ENCODE measurements at regions not wholly inside any gene's neighbourhood (a gene's known extent, or its start where the extent isn't known, plus 50 kb on each side); places are given as distances from the start of the nearest gene placed in this dataset.

DNA sequence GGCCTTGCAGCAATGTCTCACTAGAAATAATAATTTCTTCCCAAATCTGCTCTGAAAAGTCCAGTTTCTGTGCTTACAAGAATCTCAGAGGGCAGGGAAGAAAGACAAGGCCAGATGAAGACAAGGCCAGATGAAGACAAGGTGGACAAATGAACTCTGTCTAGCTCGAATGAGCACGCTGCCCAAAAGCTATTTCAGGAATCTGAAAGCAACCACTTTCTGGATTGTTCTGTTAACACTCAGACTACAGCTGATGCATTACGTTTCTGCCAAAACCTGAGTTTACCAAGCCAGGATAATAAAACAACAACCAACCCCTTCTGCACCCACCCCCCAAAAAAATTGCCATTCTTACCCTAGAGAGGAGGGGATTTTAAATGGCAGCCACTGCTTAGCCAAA is 1073.6 kb downstream of the SORCS3 start:
- no peak for FAIRE-seq
- WGBS, 3 donors = 69 to 87% (median 76%) methylated on average over 3 of the region's 3 CpGs
- no peak overlapping the region for H3K27ac ChIP-seq (ENCODE audit: low read depth in 1 of 3, low read length in 2 of 3)
- H3K27me3 ChIP-seq (ENCODE audit: control insufficient read depth in 3 of 3, insufficient read depth in 3 of 3, low read length in 3 of 3) = no peaks in the 10 kb centered on the region
- H3K4me3 ChIP-seq (ENCODE audit: low read depth in 1 of 3, low read length in 3 of 3) = no peak overlapping the region
- H3K36me3 ChIP-seq (ENCODE audit: control insufficient read depth in 3 of 3, insufficient read depth in 2 of 3, low read depth in 1 of 3, low read length in 3 of 3) = no peaks in the 10 kb centered on the region
- H3K4me1 ChIP-seq (ENCODE audit: control insufficient read depth in 3 of 3, insufficient read depth in 2 of 3, low read depth in 1 of 3, low read length in 2 of 3) = peaks cover 0 to 2% (median 0%) of the 10 kb centered on the region in 3 donors
- DNase-seq = no peak
- H3K9me3 ChIP-seq (ENCODE audit: control insufficient read depth in 2 of 2, insufficient read depth in 1 of 2, low read depth in 1 of 2, low read length in 1 of 2) = no peaks in the 10 kb centered on the region

DNA sequence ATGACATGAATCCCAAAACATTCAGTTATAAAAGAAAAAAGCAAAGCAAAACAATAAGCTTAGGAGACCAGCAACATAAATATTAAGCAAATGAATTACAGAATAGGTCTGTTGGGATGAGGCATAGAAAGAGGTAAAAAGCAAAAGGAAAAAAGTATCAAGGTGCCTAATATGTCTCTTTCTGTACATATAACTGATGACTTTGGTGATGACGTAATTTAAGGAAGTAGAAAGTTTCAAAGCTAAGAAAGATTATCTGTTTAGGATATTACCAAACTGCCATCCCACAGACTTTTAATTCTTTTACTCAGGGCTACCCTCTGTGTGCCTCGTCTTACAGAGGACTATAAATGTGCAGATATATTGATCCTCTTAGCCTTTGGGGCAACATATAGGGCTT is 1066.5 kb downstream of the SORCS3 start:
- DNase-seq (no peak), FAIRE-seq (no peak)
- Histone ChIP-seq H3K9me3 (ENCODE audit: control insufficient read depth in 2 of 2, insufficient read depth in 1 of 2, low read depth in 1 of 2, low read length in 1 of 2) (peaks cover 0 to 3% of the 10 kb centered on the region in 2 donors), H3K4me1 (ENCODE audit: control insufficient read depth in 3 of 3, insufficient read depth in 2 of 3, low read depth in 1 of 3, low read length in 2 of 3) (no peaks in the 10 kb centered on the region), H3K27ac (ENCODE audit: low read depth in 1 of 3, low read length in 2 of 3) (no peak overlapping the region), H3K27me3 (ENCODE audit: control insufficient read depth in 3 of 3, insufficient read depth in 3 of 3, low read length in 3 of 3) (no peaks in the 10 kb centered on the region), H3K36me3 (ENCODE audit: control insufficient read depth in 3 of 3, insufficient read depth in 2 of 3, low read depth in 1 of 3, low read length in 3 of 3) (no peaks in the 10 kb centered on the region), H3K4me3 (ENCODE audit: low read depth in 1 of 3, low read length in 3 of 3) (no peak overlapping the region)
- 65 to 86% (median 74%) methylated on average over 2 of the region's 2 CpGs for WGBS, 3 donors

DNA sequence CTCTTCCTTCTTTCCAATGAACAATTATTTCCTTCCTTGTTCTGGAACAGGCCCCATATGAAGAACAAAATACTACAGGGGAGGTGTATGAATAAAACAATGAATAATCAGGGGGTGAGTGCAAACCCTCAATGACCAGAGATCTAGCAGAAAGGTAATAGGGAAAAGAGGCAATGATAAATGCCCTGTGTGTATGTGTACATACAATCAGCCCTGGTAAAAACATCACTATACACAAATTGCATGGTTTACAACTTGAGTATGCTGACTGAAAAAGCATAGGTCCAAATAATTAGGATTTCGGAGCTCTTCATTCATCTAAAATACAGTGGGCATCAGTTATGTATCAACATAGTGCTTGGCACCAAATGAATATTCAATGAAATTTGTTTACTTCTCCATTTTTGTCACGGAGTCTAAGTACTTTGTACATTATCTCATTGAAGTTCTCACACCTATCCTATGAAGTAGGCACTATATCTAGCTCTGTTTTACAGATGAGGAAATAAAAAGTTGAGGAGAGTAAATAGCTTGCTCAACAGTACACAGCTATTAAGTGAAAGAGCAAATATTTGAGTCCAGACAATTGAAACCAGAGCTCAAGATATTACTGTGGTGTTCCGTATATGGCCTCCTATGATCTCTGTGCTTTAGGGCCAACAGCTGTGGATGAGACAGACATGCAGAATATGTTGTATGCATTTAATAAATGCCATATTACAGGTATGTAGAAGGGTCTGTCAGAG is 1065.4 kb downstream of the SORCS3 start:
- no peaks in the 10 kb centered on the region for H3K4me1 ChIP-seq (ENCODE audit: control insufficient read depth in 3 of 3, insufficient read depth in 2 of 3, low read depth in 1 of 3, low read length in 2 of 3)
- DNase-seq = peak; percentile 30 to 46
- no peaks in the 10 kb centered on the region for H3K27me3 ChIP-seq (ENCODE audit: control insufficient read depth in 3 of 3, insufficient read depth in 3 of 3, low read length in 3 of 3)
- 44 to 69% (median 56%) methylated on average over 3 of the region's 3 CpGs for WGBS, 3 donors
- FAIRE-seq = no peak
- peaks cover 0 to 3% of the 10 kb centered on the region in 2 donors for H3K9me3 ChIP-seq (ENCODE audit: control insufficient read depth in 2 of 2, insufficient read depth in 1 of 2, low read depth in 1 of 2, low read length in 1 of 2)
- H3K36me3 ChIP-seq (ENCODE audit: control insufficient read depth in 3 of 3, insufficient read depth in 2 of 3, low read depth in 1 of 3, low read length in 3 of 3) = no peaks in the 10 kb centered on the region
- H3K27ac ChIP-seq (ENCODE audit: low read depth in 1 of 3, low read length in 2 of 3) = no peak overlapping the region
- no peak overlapping the region for H3K4me3 ChIP-seq (ENCODE audit: low read depth in 1 of 3, low read length in 3 of 3)

DNA sequence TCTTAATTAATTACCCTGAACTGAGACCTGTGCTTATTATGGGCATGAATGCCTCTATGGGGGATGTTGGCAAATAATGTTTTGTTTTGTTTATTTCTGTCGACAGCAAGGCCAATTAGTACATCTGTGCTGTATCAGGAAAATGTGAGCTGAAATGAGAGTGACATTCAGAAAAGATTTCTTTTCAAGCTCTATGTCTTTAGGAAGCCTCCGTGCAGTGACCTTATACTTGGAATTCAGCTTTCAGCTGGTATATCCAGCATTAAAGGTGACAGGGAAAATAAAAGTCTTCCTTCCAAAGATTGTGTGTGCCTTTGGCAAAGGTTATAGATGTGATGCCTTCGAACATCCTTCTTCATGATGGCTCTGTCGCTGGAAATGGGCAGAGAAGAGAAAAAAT is 1061.1 kb downstream of the SORCS3 start:
- 68 to 92% (median 73%) methylated on average over 4 of the region's 4 CpGs for WGBS, 3 donors
- H3K27ac ChIP-seq (ENCODE audit: low read depth in 1 of 3, low read length in 2 of 3) = no peak overlapping the region
- H3K4me3 ChIP-seq (ENCODE audit: low read depth in 1 of 3, low read length in 3 of 3) = no peak overlapping the region
- no peaks in the 10 kb centered on the region for H3K4me1 ChIP-seq (ENCODE audit: control insufficient read depth in 3 of 3, insufficient read depth in 2 of 3, low read depth in 1 of 3, low read length in 2 of 3)
- DNase-seq (no peak), FAIRE-seq (no peak)
- H3K27me3 ChIP-seq (ENCODE audit: control insufficient read depth in 3 of 3, insufficient read depth in 3 of 3, low read length in 3 of 3) = no peaks in the 10 kb centered on the region
- H3K9me3 ChIP-seq (ENCODE audit: control insufficient read depth in 2 of 2, insufficient read depth in 1 of 2, low read depth in 1 of 2, low read length in 1 of 2) = no peaks in the 10 kb centered on the region
- H3K36me3 ChIP-seq (ENCODE audit: control insufficient read depth in 3 of 3, insufficient read depth in 2 of 3, low read depth in 1 of 3, low read length in 3 of 3) = no peaks in the 10 kb centered on the region

DNA sequence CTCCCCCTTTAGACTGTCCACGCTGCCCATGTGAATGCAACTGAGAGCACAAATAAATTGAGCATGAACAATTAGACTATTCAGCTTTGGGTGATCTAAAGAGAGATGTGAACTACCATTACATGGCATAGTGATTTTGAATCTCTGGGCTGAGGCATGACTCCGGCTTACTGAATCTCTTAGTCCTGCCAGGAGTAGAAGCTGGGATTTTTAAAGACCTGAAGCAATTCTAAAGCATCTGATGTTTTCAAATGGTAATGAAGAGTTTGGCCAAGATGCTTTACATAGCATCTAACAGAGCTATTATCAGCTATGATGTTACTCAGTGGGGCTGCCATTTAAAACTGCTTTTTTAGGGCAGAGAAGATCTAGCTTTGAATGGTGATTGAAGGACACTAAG is 1059.1 kb downstream of the SORCS3 start:
- Histone ChIP-seq H3K4me1 (ENCODE audit: control insufficient read depth in 3 of 3, insufficient read depth in 2 of 3, low read depth in 1 of 3, low read length in 2 of 3) (no peaks in the 10 kb centered on the region), H3K27me3 (ENCODE audit: control insufficient read depth in 3 of 3, insufficient read depth in 3 of 3, low read length in 3 of 3) (no peaks in the 10 kb centered on the region), H3K27ac (ENCODE audit: low read depth in 1 of 3, low read length in 2 of 3) (no peak overlapping the region), H3K4me3 (ENCODE audit: low read depth in 1 of 3, low read length in 3 of 3) (no peak overlapping the region), H3K9me3 (ENCODE audit: control insufficient read depth in 2 of 2, insufficient read depth in 1 of 2, low read depth in 1 of 2, low read length in 1 of 2) (no peaks in the 10 kb centered on the region), H3K36me3 (ENCODE audit: control insufficient read depth in 3 of 3, insufficient read depth in 2 of 3, low read depth in 1 of 3, low read length in 3 of 3) (no peaks in the 10 kb centered on the region)
- DNase-seq (no peak), FAIRE-seq (no peak)
- 77 to 95% (median 86%) methylated on average over 2 of the region's 2 CpGs for whole genome bisulfite sequencing, 3 donors

DNA sequence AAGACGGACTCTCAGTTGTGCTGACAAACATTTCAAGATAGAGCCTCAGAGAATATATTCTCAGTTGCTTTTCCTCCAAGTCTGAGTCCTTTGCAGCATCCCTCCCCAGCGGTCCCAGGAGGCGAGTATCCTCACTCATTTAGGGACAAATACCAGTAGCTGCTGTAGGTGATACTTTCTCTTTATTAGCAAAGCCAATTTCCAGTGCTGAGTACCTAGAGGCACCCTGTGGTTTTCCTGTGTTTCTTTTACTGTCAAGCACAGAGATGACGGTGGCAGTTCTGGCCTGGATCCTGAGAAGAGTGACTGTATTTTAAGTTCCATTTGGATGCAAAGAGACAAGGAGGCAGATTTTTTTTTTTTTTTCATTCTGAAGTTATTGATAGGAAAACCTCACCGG is 1058.4 kb downstream of the SORCS3 start:
- FAIRE-seq (no peak), DNase-seq (no peak)
- no peaks in the 10 kb centered on the region for H3K36me3 ChIP-seq (ENCODE audit: control insufficient read depth in 3 of 3, insufficient read depth in 2 of 3, low read depth in 1 of 3, low read length in 3 of 3)
- no peaks in the 10 kb centered on the region for H3K27me3 ChIP-seq (ENCODE audit: control insufficient read depth in 3 of 3, insufficient read depth in 3 of 3, low read length in 3 of 3)
- no peaks in the 10 kb centered on the region for H3K9me3 ChIP-seq (ENCODE audit: control insufficient read depth in 2 of 2, insufficient read depth in 1 of 2, low read depth in 1 of 2, low read length in 1 of 2)
- 77 to 87% (median 83%) methylated on average over 5 of the region's 5 CpGs for WGBS, 3 donors
- no peak overlapping the region for H3K27ac ChIP-seq (ENCODE audit: low read depth in 1 of 3, low read length in 2 of 3)
- no peaks in the 10 kb centered on the region for H3K4me1 ChIP-seq (ENCODE audit: control insufficient read depth in 3 of 3, insufficient read depth in 2 of 3, low read depth in 1 of 3, low read length in 2 of 3)
- no peak overlapping the region for H3K4me3 ChIP-seq (ENCODE audit: low read depth in 1 of 3, low read length in 3 of 3)

DNA sequence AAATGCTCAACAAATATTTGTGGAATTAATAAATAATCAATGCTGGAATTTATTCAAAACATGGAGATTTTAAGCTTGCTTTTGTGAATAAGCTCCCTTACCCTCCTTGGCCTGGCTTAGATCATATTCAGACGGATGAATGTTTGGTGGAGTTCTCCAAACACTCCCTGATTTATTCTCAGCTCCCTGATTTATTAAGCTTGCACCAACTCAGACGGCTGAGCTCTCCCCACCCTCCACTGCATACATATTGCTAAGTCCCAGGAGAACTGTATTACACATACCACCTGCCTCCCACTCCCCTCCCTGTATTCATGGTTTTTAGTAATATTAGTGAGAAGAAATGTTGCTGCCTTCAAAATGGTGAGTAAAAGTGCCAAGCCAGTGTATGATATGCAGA is 1057.5 kb downstream of the SORCS3 start:
- DNase-seq (no peak), FAIRE-seq (no peak)
- H3K4me1 ChIP-seq (ENCODE audit: control insufficient read depth in 3 of 3, insufficient read depth in 2 of 3, low read depth in 1 of 3, low read length in 2 of 3) = no peaks in the 10 kb centered on the region
- no peaks in the 10 kb centered on the region for H3K9me3 ChIP-seq (ENCODE audit: control insufficient read depth in 2 of 2, insufficient read depth in 1 of 2, low read depth in 1 of 2, low read length in 1 of 2)
- H3K36me3 ChIP-seq (ENCODE audit: control insufficient read depth in 3 of 3, insufficient read depth in 2 of 3, low read depth in 1 of 3, low read length in 3 of 3) = no peaks in the 10 kb centered on the region
- 58 to 87% (median 71%) methylated on average over 2 of the region's 2 CpGs for WGBS, 3 donors
- H3K27ac ChIP-seq (ENCODE audit: low read depth in 1 of 3, low read length in 2 of 3) = no peak overlapping the region
- H3K27me3 ChIP-seq (ENCODE audit: control insufficient read depth in 3 of 3, insufficient read depth in 3 of 3, low read length in 3 of 3) = no peaks in the 10 kb centered on the region
- H3K4me3 ChIP-seq (ENCODE audit: low read depth in 1 of 3, low read length in 3 of 3) = no peak overlapping the region

DNA sequence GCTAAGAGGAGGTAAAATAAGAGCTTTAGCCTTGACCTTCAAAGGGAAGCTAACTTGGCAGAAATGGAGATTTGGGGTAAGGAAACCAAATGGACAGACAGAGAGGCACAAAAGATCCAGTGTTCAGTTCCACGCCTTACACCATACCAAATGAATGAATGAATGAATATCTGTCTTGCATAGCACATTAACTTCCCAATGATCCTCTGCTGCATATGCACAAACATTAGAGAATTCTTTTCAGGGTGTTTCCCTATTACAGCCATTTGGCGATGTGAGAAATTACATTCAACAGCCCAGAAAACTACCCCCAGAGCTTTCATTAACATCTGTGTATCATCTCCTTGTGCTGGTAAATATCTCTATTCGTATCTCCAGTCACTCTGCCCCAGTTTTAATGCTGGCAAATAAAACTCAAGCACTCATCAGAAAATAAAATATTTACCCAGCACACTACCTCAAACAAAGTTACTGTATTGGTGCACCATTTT is 1056.2 kb downstream of the SORCS3 start:
- no peak overlapping the region for H3K27ac ChIP-seq (ENCODE audit: low read depth in 1 of 3, low read length in 2 of 3)
- no peaks in the 10 kb centered on the region for H3K9me3 ChIP-seq (ENCODE audit: control insufficient read depth in 2 of 2, insufficient read depth in 1 of 2, low read depth in 1 of 2, low read length in 1 of 2)
- no peaks in the 10 kb centered on the region for H3K36me3 ChIP-seq (ENCODE audit: control insufficient read depth in 3 of 3, insufficient read depth in 2 of 3, low read depth in 1 of 3, low read length in 3 of 3)
- no peak overlapping the region for H3K4me3 ChIP-seq (ENCODE audit: low read depth in 1 of 3, low read length in 3 of 3)
- no peaks in the 10 kb centered on the region for H3K4me1 ChIP-seq (ENCODE audit: control insufficient read depth in 3 of 3, insufficient read depth in 2 of 3, low read depth in 1 of 3, low read length in 2 of 3)
- DNase-seq (no peak), FAIRE-seq (no peak)
- 64 to 74% (median 70%) methylated on average over 3 of the region's 3 CpGs for WGBS, 3 donors
- no peaks in the 10 kb centered on the region for H3K27me3 ChIP-seq (ENCODE audit: control insufficient read depth in 3 of 3, insufficient read depth in 3 of 3, low read length in 3 of 3)

DNA sequence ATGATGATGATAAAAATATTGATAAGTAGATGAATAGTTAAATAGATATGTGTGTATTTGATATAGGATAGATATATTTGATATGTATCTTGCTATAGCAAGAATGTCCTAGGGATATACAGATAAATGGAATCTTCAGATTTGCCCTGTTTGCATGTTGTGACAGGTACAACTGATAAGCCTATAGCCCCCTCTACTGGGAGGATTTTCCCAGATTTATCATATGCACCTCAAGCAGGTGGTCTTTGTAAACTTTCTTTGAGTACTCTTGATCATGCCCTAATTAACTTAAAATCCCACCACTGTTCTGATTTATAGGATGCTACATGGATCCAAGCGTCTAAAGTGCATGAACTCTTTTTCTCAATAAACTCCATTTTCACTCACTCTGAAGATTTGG is 1050.7 kb downstream of the SORCS3 start:
- Histone ChIP-seq H3K36me3 (ENCODE audit: control insufficient read depth in 3 of 3, insufficient read depth in 2 of 3, low read depth in 1 of 3, low read length in 3 of 3) (no peaks in the 10 kb centered on the region), H3K9me3 (ENCODE audit: control insufficient read depth in 2 of 2, insufficient read depth in 1 of 2, low read depth in 1 of 2, low read length in 1 of 2) (no peaks in the 10 kb centered on the region), H3K4me1 (ENCODE audit: control insufficient read depth in 3 of 3, insufficient read depth in 2 of 3, low read depth in 1 of 3, low read length in 2 of 3) (no peaks in the 10 kb centered on the region), H3K27me3 (ENCODE audit: control insufficient read depth in 3 of 3, insufficient read depth in 3 of 3, low read length in 3 of 3) (no peaks in the 10 kb centered on the region), H3K4me3 (ENCODE audit: low read depth in 1 of 3, low read length in 3 of 3) (no peak overlapping the region), H3K27ac (ENCODE audit: low read depth in 1 of 3, low read length in 2 of 3) (no peak overlapping the region)
- no peak for FAIRE-seq
- 48 to 68% (median 50%) methylated on average over 1 of the region's 1 CpG for WGBS, 3 donors
- peak; percentile 10 to 52 for DNase-seq
